Immature natural killer cell (primary cell): ENCODE measurements at regions not wholly inside any gene's neighbourhood (a gene's known extent, or its start where the extent isn't known, plus 50 kb on each side); places are given as distances from the start of the nearest gene placed in this dataset.

Experiments
- DNase-seq, 3 donors: peaks; one replicate each; pipeline ENCODE4 v3.0.0; 2022; ENCODE audit warnings: mixed read lengths in 1 of 3
- H3K27ac Mint-ChIP-seq, 6 donors: one replicate each; pipeline ENCODE4 v1.8.0; 2020; ENCODE audit warnings: mixed read lengths in 6 of 6, mild to moderate bottlenecking in 5 of 6, inconsistent platforms in 4 of 6, moderate library complexity in 3 of 6
- H3K27me3 Mint-ChIP-seq, 3 donors: one replicate each; pipeline ENCODE4 v1.8.0; 2020 to 2021; ENCODE audit warnings: low read depth in 3 of 3, mild to moderate bottlenecking in 3 of 3, mixed read lengths in 3 of 3, moderate library complexity in 3 of 3, inconsistent platforms in 1 of 3
- H3K36me3 Mint-ChIP-seq, 3 donors: one replicate each; pipeline ENCODE4 v1.8.0; 2020; ENCODE audit warnings: mixed read lengths in 3 of 3, inconsistent platforms in 2 of 3, mild to moderate bottlenecking in 2 of 3
- H3K4me1 Mint-ChIP-seq, 2 donors: one replicate each; pipeline ENCODE4 v1.8.0; 2020; ENCODE audit warnings: inconsistent platforms in 2 of 2, mild to moderate bottlenecking in 2 of 2, mixed read lengths in 2 of 2, moderate library complexity in 1 of 2
- H3K4me3 Mint-ChIP-seq, 5 donors: one replicate each; pipeline ENCODE4 v1.8.0; 2020; ENCODE audit warnings: mild to moderate bottlenecking in 5 of 5, mixed read lengths in 5 of 5, inconsistent platforms in 3 of 5, moderate library complexity in 3 of 5
- H3K9me3 Mint-ChIP-seq, 6 donors: one replicate each; pipeline ENCODE4 v1.8.0; 2020; ENCODE audit warnings: mild to moderate bottlenecking in 6 of 6, mixed read lengths in 6 of 6, inconsistent platforms in 4 of 6, moderate library complexity in 3 of 6

DNA sequence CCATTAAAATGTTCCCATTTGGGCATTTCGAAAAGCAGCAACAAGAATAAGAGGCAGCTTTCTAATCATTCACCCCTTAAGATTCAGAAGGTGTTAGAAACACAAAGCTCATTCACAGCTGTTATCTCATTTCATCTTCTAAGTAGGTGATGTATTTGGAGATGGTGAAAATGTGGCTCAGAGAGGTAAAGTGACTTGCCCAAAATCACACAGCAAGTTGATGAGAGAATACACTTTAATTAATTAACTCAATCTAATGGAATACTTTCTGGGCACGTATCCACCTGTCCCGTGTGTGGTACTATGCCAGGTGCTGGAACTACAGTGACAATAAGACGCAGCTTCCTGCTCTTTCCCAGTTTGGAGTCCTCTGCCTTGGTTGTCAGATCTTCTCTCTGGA is 147.4 kb upstream of the LRFN2 start:
- H3K27ac Mint-ChIP-seq, result no peak overlapping the region
- no peak for DNase-seq
- no peak overlapping the region for H3K4me3 Mint-ChIP-seq
- H3K4me1 Mint-ChIP-seq, result no peaks in the 10 kb centered on the region
- no peaks in the 10 kb centered on the region for H3K36me3 Mint-ChIP-seq
- H3K9me3 Mint-ChIP-seq, result no peaks in the 10 kb centered on the region
- H3K27me3 Mint-ChIP-seq, result peaks cover 2 to 17% (median 3%) of the 10 kb centered on the region in 3 donors

DNA sequence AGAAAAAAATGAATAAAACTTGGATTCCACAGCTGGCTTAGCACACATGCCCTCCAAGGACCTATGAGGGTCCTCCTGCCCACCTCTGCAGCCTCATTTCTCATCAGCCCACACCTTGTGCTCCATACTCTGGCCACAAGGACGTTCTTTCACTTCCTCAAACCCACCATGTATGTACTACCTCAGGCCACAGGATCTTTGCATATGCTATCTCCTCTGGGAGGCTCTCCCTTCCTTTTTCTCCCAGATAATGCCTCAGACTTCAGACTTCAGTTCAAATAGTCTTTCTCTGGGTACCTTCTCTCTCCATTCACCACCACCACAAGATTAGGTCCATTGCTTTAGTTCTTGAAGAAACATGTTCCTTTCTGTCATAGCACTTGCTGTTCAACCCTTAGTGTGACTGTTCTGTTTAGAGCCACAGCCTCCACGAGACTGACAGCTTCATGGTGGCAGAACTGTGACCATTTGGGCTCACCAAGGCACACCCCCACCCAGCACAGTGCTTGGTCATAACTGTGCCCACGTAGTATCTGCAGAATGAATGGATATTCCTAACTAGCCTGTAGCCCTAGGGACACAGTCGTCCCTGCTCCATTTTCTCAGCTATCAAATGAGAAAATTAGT is 146.7 kb upstream of the LRFN2 start:
- H3K9me3 Mint-ChIP-seq, result no peaks in the 10 kb centered on the region
- no peak overlapping the region for H3K27ac Mint-ChIP-seq
- H3K36me3 Mint-ChIP-seq, result no peaks in the 10 kb centered on the region
- H3K27me3 Mint-ChIP-seq, result peaks cover 3 to 17% (median 3%) of the 10 kb centered on the region in 3 donors
- DNase-seq, result no peak
- no peak overlapping the region for H3K4me3 Mint-ChIP-seq
- no peaks in the 10 kb centered on the region for H3K4me1 Mint-ChIP-seq

DNA sequence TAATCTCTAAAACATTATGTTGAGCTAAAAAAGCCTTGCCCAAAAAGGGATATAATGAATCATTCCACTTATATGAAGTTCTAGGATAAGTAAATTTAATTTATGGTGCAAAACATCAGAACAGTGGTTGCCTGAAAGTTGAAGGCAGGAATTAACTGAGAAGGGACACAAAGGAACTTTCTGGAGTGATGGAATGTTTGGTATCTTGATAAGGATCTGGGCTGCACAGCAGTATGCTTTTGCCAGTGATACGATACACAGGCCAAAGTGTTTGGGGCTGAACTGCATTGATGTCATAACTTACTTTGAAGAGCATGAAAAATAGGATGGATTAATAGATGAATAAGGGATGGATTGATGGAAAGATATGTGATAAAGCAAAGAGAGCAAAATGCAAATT is 146.1 kb upstream of the LRFN2 start:
- Mint-ChIP-seq H3K9me3 (no peaks in the 10 kb centered on the region), H3K36me3 (no peaks in the 10 kb centered on the region), H3K4me3 (no peak overlapping the region), H3K27me3 (peaks cover 3 to 19% (median 4%) of the 10 kb centered on the region in 3 donors), H3K27ac (no peak overlapping the region), H3K4me1 (no peaks in the 10 kb centered on the region)
- no peak for DNase-seq

DNA sequence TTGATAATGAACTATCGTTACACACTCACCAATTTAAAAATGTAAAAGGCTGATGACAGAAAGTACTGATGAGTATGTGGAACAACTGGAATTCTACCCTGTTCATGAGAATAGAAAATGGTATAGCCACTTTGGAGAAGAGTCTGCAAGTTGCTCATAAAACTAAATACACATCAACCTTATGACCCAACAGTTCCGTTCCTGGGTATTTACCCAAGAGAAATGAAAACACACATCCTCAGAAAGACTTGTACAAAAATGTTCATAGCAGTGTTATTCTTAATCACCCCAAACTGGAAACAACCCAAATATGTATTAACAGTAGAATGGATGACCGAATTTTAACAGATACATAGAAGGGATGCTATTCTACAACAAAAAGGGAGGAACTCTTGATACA is 145.7 kb upstream of the LRFN2 start:
- Mint-ChIP-seq H3K27ac (no peak overlapping the region), H3K27me3 (peaks cover 3 to 19% (median 4%) of the 10 kb centered on the region in 3 donors), H3K4me1 (no peaks in the 10 kb centered on the region), H3K4me3 (no peak overlapping the region), H3K36me3 (no peaks in the 10 kb centered on the region), H3K9me3 (no peaks in the 10 kb centered on the region)
- no peak for DNase-seq

DNA sequence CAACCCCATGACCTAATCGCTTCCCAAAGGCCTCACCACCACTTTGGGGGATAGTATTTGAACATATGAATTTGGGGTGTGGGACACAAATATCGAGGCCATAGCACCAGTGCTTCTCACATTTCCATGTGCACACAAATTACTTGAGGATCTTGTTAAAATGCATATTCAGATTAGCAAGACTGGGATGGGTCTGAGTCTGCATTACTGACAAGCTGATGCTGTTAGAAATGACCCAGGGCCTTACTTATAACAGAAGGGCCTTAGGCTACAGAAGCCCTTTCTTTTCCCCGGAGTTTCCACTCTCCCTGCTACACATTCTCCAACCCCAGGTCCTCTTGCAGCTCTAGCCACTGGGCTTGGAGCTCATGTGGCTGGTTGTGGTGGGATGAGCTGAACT is 141.5 kb upstream of the LRFN2 start:
- no peaks in the 10 kb centered on the region for H3K36me3 Mint-ChIP-seq
- H3K27ac Mint-ChIP-seq, result no peak overlapping the region
- DNase-seq, result no peak
- H3K4me3 Mint-ChIP-seq, result no peak overlapping the region
- no peaks in the 10 kb centered on the region for H3K4me1 Mint-ChIP-seq
- H3K27me3 Mint-ChIP-seq, result peaks cover 2 to 6% (median 2%) of the 10 kb centered on the region in 3 donors
- no peaks in the 10 kb centered on the region for H3K9me3 Mint-ChIP-seq

DNA sequence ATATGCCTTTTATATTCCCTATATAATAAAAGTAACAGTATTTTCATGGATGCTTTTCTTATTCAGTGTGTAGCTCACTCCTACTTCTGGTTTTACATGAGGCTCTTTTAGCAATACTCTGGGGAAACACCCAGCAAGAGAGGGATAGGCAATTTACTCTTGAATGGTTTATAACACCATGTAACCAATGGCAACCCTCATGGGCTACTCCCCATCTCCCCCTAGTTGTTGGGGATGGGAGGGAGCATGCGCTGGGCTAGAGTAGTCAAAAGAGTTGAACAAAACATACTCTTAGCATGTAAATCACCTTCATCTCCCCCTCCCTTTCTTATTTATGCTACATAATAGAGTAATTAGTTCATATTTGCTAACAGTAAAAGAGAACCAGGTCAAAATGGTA is 140.1 kb upstream of the LRFN2 start:
- Mint-ChIP-seq H3K27me3 (peaks cover 2 to 6% (median 2%) of the 10 kb centered on the region in 3 donors), H3K36me3 (no peaks in the 10 kb centered on the region), H3K9me3 (no peaks in the 10 kb centered on the region), H3K4me1 (no peaks in the 10 kb centered on the region), H3K27ac (no peak overlapping the region), H3K4me3 (no peak overlapping the region)
- DNase-seq, result no peak

DNA sequence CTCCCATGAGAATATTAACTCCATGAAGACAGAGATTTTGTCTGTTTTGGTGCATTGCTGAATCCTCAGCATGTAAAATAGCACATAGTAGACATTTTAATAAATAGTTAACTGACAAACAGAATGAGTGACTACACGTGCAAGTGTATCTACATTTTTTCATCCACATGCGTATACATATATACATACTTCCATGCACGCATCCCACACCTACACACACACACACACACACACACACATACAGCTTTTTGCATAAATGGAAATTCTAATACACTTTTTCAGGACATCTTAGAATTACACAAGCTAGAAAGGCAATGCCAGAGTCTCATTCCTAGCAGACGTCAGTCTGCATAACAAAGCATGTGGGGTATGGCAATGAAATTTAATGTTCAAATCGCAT is 139.7 kb upstream of the LRFN2 start:
- Mint-ChIP-seq H3K4me1 (no peaks in the 10 kb centered on the region), H3K36me3 (no peaks in the 10 kb centered on the region), H3K27me3 (peaks cover 2 to 6% (median 2%) of the 10 kb centered on the region in 3 donors), H3K27ac (no peak overlapping the region), H3K4me3 (no peak overlapping the region), H3K9me3 (no peaks in the 10 kb centered on the region)
- no peak for DNase-seq

DNA sequence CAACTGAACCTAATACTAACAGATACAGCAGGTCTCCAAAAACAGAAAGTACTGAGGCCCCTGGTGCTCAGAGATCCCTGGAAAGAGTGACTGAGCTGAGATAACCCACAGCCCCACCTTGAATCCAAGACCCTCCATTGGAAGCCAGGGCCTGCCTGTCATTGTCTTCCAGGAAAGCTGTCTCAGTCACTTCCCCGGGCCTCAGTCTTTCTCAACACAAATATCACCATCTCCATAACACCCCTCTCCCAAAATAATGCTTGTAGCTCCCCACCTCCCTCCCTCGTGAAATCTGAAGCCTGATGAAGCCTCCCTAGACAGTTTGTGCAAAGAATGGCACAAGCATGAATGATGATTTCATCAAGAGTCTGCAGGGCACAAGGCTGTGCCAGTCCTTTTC is 138.2 kb upstream of the LRFN2 start:
- no peak for DNase-seq
- peaks cover 2% of the 10 kb centered on the region in 3 donors for H3K27me3 Mint-ChIP-seq
- H3K36me3 Mint-ChIP-seq, result no peaks in the 10 kb centered on the region
- no peaks in the 10 kb centered on the region for H3K4me1 Mint-ChIP-seq
- H3K9me3 Mint-ChIP-seq, result no peaks in the 10 kb centered on the region
- no peak overlapping the region for H3K27ac Mint-ChIP-seq
- H3K4me3 Mint-ChIP-seq, result no peak overlapping the region

DNA sequence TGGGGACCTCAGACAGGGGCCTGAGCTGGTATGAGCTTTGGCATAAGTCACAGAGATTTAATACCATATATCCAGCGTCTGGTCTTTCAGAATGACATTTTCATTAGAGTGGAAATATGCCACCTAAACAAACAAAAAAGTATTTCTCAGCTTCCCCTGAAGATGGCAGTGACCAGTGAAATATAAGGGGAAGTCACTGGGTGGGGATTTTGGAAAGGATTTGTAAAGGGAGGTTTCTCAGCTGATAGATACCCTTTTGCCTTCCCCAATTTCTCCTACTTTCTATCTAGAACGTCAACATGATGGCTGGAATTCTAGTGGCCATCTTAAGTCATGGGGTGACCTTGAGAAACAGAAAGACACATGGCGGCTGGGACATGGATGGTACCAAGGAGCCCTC is 137.7 kb upstream of the LRFN2 start:
- H3K27ac Mint-ChIP-seq, result no peak overlapping the region
- H3K4me3 Mint-ChIP-seq, result no peak overlapping the region

DNA sequence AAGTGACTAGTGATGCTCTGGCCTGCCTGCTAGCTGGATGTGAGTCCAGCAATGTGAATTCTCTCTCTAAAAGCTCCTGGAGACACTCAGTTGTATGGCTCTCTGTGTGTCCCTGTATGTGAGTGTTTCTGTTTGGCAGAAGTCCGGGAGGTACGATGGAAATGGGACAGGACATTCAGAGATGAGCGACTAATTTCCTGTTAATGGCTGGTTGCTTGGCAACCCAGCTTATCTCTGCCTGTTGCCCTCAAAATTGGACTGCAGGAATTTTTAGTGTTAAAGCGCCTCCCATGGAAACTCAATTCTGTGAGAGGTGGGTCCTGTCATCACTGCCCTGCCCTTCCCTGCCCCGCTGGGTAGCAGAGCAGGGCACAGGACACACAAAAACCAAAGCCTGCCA is 136.8 kb upstream of the LRFN2 start:
- no peaks in the 10 kb centered on the region for H3K9me3 Mint-ChIP-seq
- H3K4me1 Mint-ChIP-seq, result peaks cover 2 to 6% of the 10 kb centered on the region in 2 donors
- DNase-seq, result no peak
- H3K4me3 Mint-ChIP-seq, result no peak overlapping the region
- H3K27ac Mint-ChIP-seq, result no peak overlapping the region
- peaks cover 2% of the 10 kb centered on the region in 3 donors for H3K27me3 Mint-ChIP-seq
- no peaks in the 10 kb centered on the region for H3K36me3 Mint-ChIP-seq

More for the DNA sequence above, 137.7 kb upstream of the LRFN2 start:
- Mint-ChIP-seq H3K36me3 (no peaks in the 10 kb centered on the region), H3K27me3 (peaks cover 2% of the 10 kb centered on the region in 3 donors), H3K9me3 (no peaks in the 10 kb centered on the region), H3K4me1 (peaks cover 0 to under 1% of the 10 kb centered on the region in 2 donors)
- no peak for DNase-seq

DNA sequence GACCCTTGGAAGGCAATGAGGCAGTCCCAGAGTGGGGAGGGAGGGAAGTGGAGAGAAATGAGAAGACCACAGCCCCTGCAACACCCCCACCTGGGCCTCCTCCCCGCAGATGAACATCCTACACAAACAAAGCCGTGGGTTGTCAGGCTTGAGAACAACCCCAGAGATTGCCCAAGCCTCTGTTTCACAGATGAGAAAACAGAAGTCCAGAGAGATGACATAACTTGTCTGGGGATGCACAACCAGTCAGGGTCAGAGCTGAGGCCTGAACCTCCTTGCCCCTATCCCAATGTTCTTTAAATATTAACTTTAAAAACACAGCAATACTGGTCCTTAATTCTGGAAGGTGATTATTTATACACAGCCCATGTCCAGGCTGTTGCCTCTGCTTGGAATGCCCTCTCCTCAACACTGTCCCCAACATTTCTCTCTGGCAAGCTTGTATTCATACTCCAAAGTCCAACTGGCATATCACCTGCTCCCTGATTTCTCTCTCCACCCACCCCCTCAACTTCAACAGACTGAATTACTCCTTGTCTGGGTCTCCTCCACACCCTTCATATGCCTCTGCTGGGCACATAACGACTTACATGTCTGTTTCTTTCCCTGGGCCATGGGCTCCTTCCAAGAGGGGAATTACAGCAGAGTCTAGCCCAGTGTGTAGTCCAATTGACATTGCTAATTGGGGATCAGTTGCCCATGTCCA is 135.5 kb upstream of the LRFN2 start:
- Mint-ChIP-seq H3K27ac (no peak overlapping the region), H3K27me3 (peaks cover 0 to 2% (median 0%) of the 10 kb centered on the region in 3 donors), H3K4me3 (no peak overlapping the region), H3K9me3 (no peaks in the 10 kb centered on the region), H3K4me1 (peaks cover 2 to 6% of the 10 kb centered on the region in 2 donors), H3K36me3 (no peaks in the 10 kb centered on the region)
- DNase-seq, result no peak

DNA sequence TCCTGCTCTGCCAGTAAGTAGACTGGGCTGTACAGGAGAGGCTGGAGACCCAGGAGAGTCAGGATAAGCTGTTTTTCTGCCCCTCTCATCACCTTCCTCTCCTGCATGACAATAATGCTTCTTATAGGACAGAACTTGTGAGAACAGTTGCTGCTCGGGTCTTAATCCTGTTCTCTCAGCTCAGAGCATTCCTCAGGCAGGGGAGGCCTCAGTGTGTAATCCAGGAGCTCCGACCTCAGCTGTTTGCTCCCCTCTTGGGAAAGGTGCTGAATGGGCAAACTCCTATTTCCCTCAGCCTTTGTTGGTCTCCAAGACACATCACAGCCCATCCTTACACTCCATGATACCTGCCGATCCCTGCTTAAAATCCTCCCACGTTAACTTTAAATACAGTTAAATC is 134.9 kb upstream of the LRFN2 start:
- Mint-ChIP-seq H3K4me1 (peaks cover 2 to 6% of the 10 kb centered on the region in 2 donors), H3K9me3 (no peaks in the 10 kb centered on the region)

DNA sequence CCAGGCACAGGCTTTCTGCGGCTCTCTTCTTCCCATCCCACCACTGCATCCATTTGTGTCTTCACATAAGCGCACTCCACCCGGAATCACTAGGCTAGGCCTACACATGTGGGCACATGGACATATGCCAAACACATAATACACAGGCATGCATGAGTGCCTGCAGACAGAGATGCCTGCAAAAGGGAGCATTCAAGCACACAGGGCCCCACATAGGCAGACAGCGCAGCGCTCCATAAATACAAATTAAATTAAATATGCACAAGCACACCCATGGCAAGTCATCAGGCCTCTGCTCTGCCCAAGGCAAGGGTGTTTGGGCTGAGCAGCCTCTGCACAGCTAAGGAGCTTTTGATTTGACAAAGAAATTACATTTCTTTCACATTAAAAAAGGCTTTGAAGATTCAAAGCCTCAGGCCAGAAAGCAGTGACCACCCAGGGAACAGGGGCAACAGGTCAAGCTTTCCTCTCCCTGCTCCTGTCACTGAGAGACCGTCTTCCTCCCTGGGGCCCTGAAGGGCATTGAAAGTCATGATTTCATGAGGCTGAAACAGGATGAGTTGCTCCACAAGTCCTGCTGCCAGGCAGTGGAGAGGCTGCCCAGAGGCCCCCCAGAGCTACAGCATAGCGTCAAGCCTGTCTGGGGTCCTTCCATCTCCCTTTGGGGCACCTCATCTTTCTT is 134.2 kb upstream of the LRFN2 start:
- H3K4me1 Mint-ChIP-seq, result peaks cover 2 to 6% of the 10 kb centered on the region in 2 donors
- H3K4me3 Mint-ChIP-seq, result no peak overlapping the region
- H3K9me3 Mint-ChIP-seq, result no peaks in the 10 kb centered on the region
- no peak for DNase-seq
- no peaks in the 10 kb centered on the region for H3K36me3 Mint-ChIP-seq
- H3K27me3 Mint-ChIP-seq, result peaks cover 0 to 2% (median 0%) of the 10 kb centered on the region in 3 donors
- H3K27ac Mint-ChIP-seq, result no peak overlapping the region

More for the DNA sequence above, 134.9 kb upstream of the LRFN2 start:
- Mint-ChIP-seq H3K36me3 (no peaks in the 10 kb centered on the region), H3K27ac (no peak overlapping the region), H3K4me3 (no peak overlapping the region), H3K27me3 (peaks cover 0 to 2% (median 0%) of the 10 kb centered on the region in 3 donors)
- no peak for DNase-seq

DNA sequence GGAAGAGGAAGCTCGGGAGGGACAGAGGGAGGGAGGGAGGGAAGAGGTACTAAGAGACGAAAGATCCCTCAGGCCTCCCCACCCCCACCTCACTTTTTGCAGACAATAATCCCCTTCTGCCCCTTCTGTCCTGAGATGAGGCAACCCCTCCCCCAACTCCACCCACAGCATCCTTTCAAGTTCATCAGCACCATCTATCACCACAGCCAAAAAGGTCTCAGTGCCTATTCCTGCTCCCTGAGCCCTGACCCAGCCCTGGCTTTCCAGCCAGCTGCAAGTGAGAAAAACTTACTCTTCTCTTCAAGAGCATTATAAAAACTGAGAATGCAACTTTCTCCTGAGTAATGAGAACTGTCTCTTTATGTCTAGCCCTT is 133.2 kb upstream of the LRFN2 start:
- Mint-ChIP-seq H3K36me3 (no peaks in the 10 kb centered on the region), H3K27me3 (peaks cover 0 to 4% (median 4%) of the 10 kb centered on the region in 3 donors), H3K4me1 (peaks cover 2 to 6% of the 10 kb centered on the region in 2 donors), H3K4me3 (no peak overlapping the region), H3K27ac (no peak overlapping the region), H3K9me3 (no peaks in the 10 kb centered on the region)
- DNase-seq, result no peak
